H1 (cell line): ENCODE measurements at regions not wholly inside any gene's neighbourhood (a gene's known extent, or its start where the extent isn't known, plus 50 kb on each side); places are given as distances from the start of the nearest gene placed in this dataset.

Source experiments
- CTCF ChIA-PET: fragments of 300-600 bp; sonication (Branson Sonifier 250); formaldehyde crosslinking; loops from one replicate; lab custom pipeline; 2021; ENCODE audit not compliant: partially characterized antibody; lab: Charles Lee
- POLR2A ChIA-PET: fragments of 300-600 bp; sonication (Branson Sonifier 250); formaldehyde crosslinking; loops from one replicate; lab custom pipeline; 2021; ENCODE audit warnings: inconsistent platforms; ENCODE audit not compliant: partially characterized antibody; lab: Charles Lee
- DNase-seq, 2 experiments: peaks; one replicate each; pipeline versions ENCODE4 v3.0.0 to v3.0.0-alpha.2; 2010 to 2022; ENCODE audit warnings: low spot score in 2 of 2, low read depth in 1 of 2, mixed read lengths in 1 of 2
- FAIRE-seq: peaks from 2 replicates; lab custom pipeline; 2011; peaks lifted over from hg19 to GRCh38; lab: Jason Lieb, UNC
- H2AFZ ChIP-seq: 2 replicates; pipeline ENCODE4 v1.8.1; 2012; ENCODE audit warnings: low read length, inconsistent platforms
- H2AK5ac ChIP-seq: 2 replicates; pipeline ENCODE4 v1.6.1; 2013; ENCODE audit warnings: low read depth, low read length
- H2BK120ac ChIP-seq: replicated peaks from 2 replicates; pipeline ENCODE3; 2013; ENCODE audit warnings: low read depth, low read length, inconsistent platforms
- H2BK12ac ChIP-seq: 2 replicates; pipeline ENCODE4 v1.6.1; 2013; ENCODE audit warnings: low read depth, low read length
- H2BK15ac ChIP-seq: 2 replicates; pipeline ENCODE4 v1.6.1; 2013; ENCODE audit warnings: low read length
- H2BK20ac ChIP-seq: 2 replicates; pipeline ENCODE4 v1.6.1; 2013; ENCODE audit warnings: low read length
- H2BK5ac ChIP-seq: 2 replicates; pipeline ENCODE4 v1.6.1; 2013; ENCODE audit warnings: low read depth, low read length
- H3K14ac ChIP-seq: 2 replicates; pipeline ENCODE4 v1.6.1; 2013; ENCODE audit warnings: inconsistent platforms; ENCODE audit not compliant: insufficient read length
- H3K18ac ChIP-seq: 2 replicates; pipeline ENCODE4 v1.6.1; 2013; ENCODE audit warnings: low read length; ENCODE audit errors: extremely low read depth
- H3K23ac ChIP-seq: 2 replicates; pipeline ENCODE4 v1.6.1; 2013; ENCODE audit warnings: inconsistent platforms; ENCODE audit not compliant: insufficient read length
- H3K23me2 ChIP-seq: 2 replicates; pipeline ENCODE4 v1.6.1; 2013; ENCODE audit warnings: low read depth, low read length
- H3K27ac ChIP-seq: 2 replicates; pipeline ENCODE4 v1.6.1; 2011; ENCODE audit warnings: low read depth, low read length, inconsistent platforms
- H3K27me3 ChIP-seq, 4 experiments: replicated peaks in 1 of 4; 1 replicate in 1 of 4; 2 replicates in 3 of 4; pipeline versions ENCODE4 v1.6.1 to v1.8.1; 2011 to 2013; ENCODE audit warnings: low read length in 3 of 4, mild to moderate bottlenecking in 3 of 4, inconsistent platforms in 2 of 4, mixed read lengths in 2 of 4, moderate library complexity in 1 of 4; ENCODE audit not compliant: control insufficient read depth in 3 of 4, insufficient read depth in 3 of 4; ENCODE audit errors: extremely low read depth in 1 of 4
- H3K36me3 ChIP-seq, 4 experiments: 2 replicates each; pipeline versions ENCODE4 v1.6.1 to v1.8.1; 2011 to 2013; ENCODE audit warnings: mild to moderate bottlenecking in 4 of 4, low read length in 3 of 4, moderate library complexity in 2 of 4, control low read depth in 1 of 4, inconsistent platforms in 1 of 4; ENCODE audit not compliant: insufficient read depth in 4 of 4, control insufficient read depth in 2 of 4
- H3K4ac ChIP-seq: replicated peaks from 2 replicates; pipeline ENCODE3; 2013; ENCODE audit warnings: low read length, low read depth, mixed read lengths, inconsistent platforms; ENCODE audit not compliant: insufficient read length
- H3K4me1 ChIP-seq, 4 experiments: replicated peaks in 1 of 4; 1 replicate in 1 of 4; 2 replicates in 3 of 4; pipeline versions ENCODE4 v1.6.1 to v1.8.1; 2011 to 2013; ENCODE audit warnings: low read length in 3 of 4, inconsistent platforms in 2 of 4, mixed read lengths in 1 of 4; ENCODE audit not compliant: insufficient read depth in 4 of 4, control insufficient read depth in 3 of 4
- H3K4me2 ChIP-seq, 2 experiments: 2 replicates each; pipeline versions ENCODE4 v1.6.1 to v1.8.1; 2011 to 2013; ENCODE audit warnings: low read depth in 2 of 2, low read length in 2 of 2, control low read depth in 1 of 2, inconsistent platforms in 1 of 2, mild to moderate bottlenecking in 1 of 2; ENCODE audit not compliant: insufficient read depth in 1 of 2
- H3K4me3 ChIP-seq, 4 experiments: fragments of 200-600, 300-600 bp in 1 of 4; sonication (generic), shearing (Covaris generic), sonication (Bioruptor Twin) in 1 of 4; 2 replicates each; pipeline versions ENCODE4 v1.5.1 to v1.8.1; 2011 to 2016; ENCODE audit warnings: low read length in 4 of 4, low read depth in 3 of 4, control low read depth in 2 of 4, inconsistent platforms in 2 of 4, mild to moderate bottlenecking in 2 of 4, mixed read lengths in 1 of 4, moderate library complexity in 1 of 4; ENCODE audit not compliant: insufficient read depth in 2 of 4; ENCODE audit errors: extremely low read depth in 1 of 4
- H3K56ac ChIP-seq: replicated peaks from 2 replicates; pipeline ENCODE3; 2013; ENCODE audit warnings: low read depth, mild to moderate bottlenecking, mixed read lengths, low read length, inconsistent platforms; ENCODE audit not compliant: insufficient read length
- H3K79me1 ChIP-seq: 2 replicates; pipeline ENCODE4 v1.6.1; 2013; ENCODE audit warnings: low read depth, low read length, control low read depth
- H3K79me2 ChIP-seq, 2 experiments: 2 replicates each; pipeline versions ENCODE4 v1.6.1 to v1.8.1; 2012 to 2013; ENCODE audit warnings: low read length in 2 of 2, mild to moderate bottlenecking in 2 of 2, inconsistent platforms in 1 of 2; ENCODE audit not compliant: insufficient read depth in 2 of 2, control insufficient read depth in 1 of 2
- H3K9ac ChIP-seq, 4 experiments: replicated peaks in 1 of 4; 1 replicate in 1 of 4; 2 replicates in 3 of 4; pipeline versions ENCODE4 v1.6.1 to v1.8.1; 2011 to 2013; ENCODE audit warnings: low read depth in 3 of 4, low read length in 3 of 4, control low read depth in 2 of 4, mild to moderate bottlenecking in 2 of 4, moderate library complexity in 2 of 4, inconsistent platforms in 1 of 4; ENCODE audit errors: extremely low read depth in 1 of 4
- H3K9me3 ChIP-seq, 2 experiments: 2 replicates each; pipeline versions ENCODE4 v1.6.1 to v1.8.1; 2012 to 2013; ENCODE audit warnings: mild to moderate bottlenecking in 2 of 2, moderate library complexity in 2 of 2, control low read depth in 1 of 2, inconsistent platforms in 1 of 2, low read depth in 1 of 2, low read length in 1 of 2, mixed read lengths in 1 of 2; ENCODE audit not compliant: insufficient read depth in 2 of 2
- H4K20me1 ChIP-seq, 2 experiments: replicated peaks in 1 of 2; 2 replicates each; pipeline versions ENCODE3 to v1.8.1; 2011 to 2013; ENCODE audit warnings: inconsistent platforms in 2 of 2, low read length in 2 of 2, mild to moderate bottlenecking in 1 of 2; ENCODE audit not compliant: insufficient read depth in 2 of 2, control insufficient read depth in 1 of 2
- H4K5ac ChIP-seq: 2 replicates; pipeline ENCODE4 v1.6.1; 2013; ENCODE audit warnings: low read length, low read depth, mixed read lengths, inconsistent platforms; ENCODE audit not compliant: insufficient read length
- H4K8ac ChIP-seq: 2 replicates; pipeline ENCODE4 v1.8.0; 2013; ENCODE audit warnings: mild to moderate bottlenecking, moderate library complexity, low read length, inconsistent platforms; ENCODE audit not compliant: insufficient read depth; ENCODE audit errors: extremely low read depth
- H4K91ac ChIP-seq: replicated peaks from 2 replicates; pipeline ENCODE3; 2013; ENCODE audit warnings: low read length, mixed read lengths, inconsistent platforms; ENCODE audit not compliant: insufficient read length
- ASH2L ChIP-seq: fragments of 200-600, 300-600 bp; sonication (generic); IDR thresholded peaks from one replicate; pipeline ENCODE4 v1.7.1; 2017; ENCODE audit warnings: low read length
- BRCA1 ChIP-seq: IDR thresholded peaks from 2 replicates; pipeline ENCODE4 v1.6.1; 2012; ENCODE audit warnings: low read depth, low read length, improper control_type of control experiment
- CTBP2 ChIP-seq: IDR thresholded peaks from 2 replicates; pipeline ENCODE4 v1.7.0; 2011; ENCODE audit warnings: borderline replicate concordance, mild to moderate bottlenecking, moderate library complexity, mixed read lengths, low read length; ENCODE audit not compliant: insufficient read depth, insufficient read length
- KDM4A ChIP-seq: IDR thresholded peaks from one replicate; pipeline ENCODE4 v1.7.1; 2012; ENCODE audit warnings: low read depth, mild to moderate bottlenecking, moderate library complexity, low read length, inconsistent platforms; ENCODE audit not compliant: severe bottlenecking
- NANOG ChIP-seq: IDR thresholded peaks from 2 replicates; pipeline ENCODE4 v1.6.1; 2011; ENCODE audit warnings: low read length, low read depth, mild to moderate bottlenecking, inconsistent platforms; ENCODE audit not compliant: insufficient read depth, poor library complexity, severe bottlenecking
- POLR2A ChIP-seq, 2 experiments: IDR thresholded peaks; 1 replicate in 1 of 2; 2 replicates in 1 of 2; pipeline ENCODE4 v1.6.1; 2011; ENCODE audit warnings: low read depth in 2 of 2, low read length in 2 of 2, mild to moderate bottlenecking in 2 of 2; ENCODE audit errors: control extremely low read depth in 1 of 2
- POLR2AphosphoS5 ChIP-seq: IDR thresholded peaks from 2 replicates; pipeline ENCODE4 v1.6.1; 2011; ENCODE audit warnings: low read depth, low read length
- RNF2 ChIP-seq: fragments of 200-900, 300-1000 bp; sonication (generic); IDR thresholded peaks from 2 replicates; pipeline ENCODE4 v1.7.1; 2016; ENCODE audit warnings: borderline replicate concordance, low read depth, mild to moderate bottlenecking, antibody characterized with exemption, low read length; ENCODE audit not compliant: poor library complexity, severe bottlenecking; ENCODE audit errors: missing control alignments
- SIN3A ChIP-seq, 2 experiments: IDR thresholded peaks in 1 of 2; conservative IDR thresholded peaks in 1 of 2; 2 replicates each; pipeline ENCODE4 v1.6.1; 2011 to 2012; ENCODE audit warnings: low read length in 2 of 2, improper control_type of control experiment in 1 of 2, low read depth in 1 of 2, mild to moderate bottlenecking in 1 of 2
- SUZ12 ChIP-seq: fragments of 200-600 bp; sonication (generic); IDR thresholded peaks from 2 replicates; pipeline ENCODE4 v1.6.1; 2012; ENCODE audit warnings: mild to moderate bottlenecking, inconsistent platforms, low read length, moderate library complexity, mixed read lengths
- TAF7 ChIP-seq: optimal IDR thresholded peaks from 2 replicates; pipeline ENCODE3; 2011; ENCODE audit warnings: low read depth, mild to moderate bottlenecking, inconsistent platforms, low read length, moderate library complexity, borderline replicate concordance
- TBP ChIP-seq: IDR thresholded peaks from 2 replicates; pipeline ENCODE4 v1.6.1; 2011; ENCODE audit warnings: low read depth, low read length, improper control_type of control experiment
- TCF12 ChIP-seq: IDR thresholded peaks from 2 replicates; pipeline ENCODE4 v1.6.1; 2011; ENCODE audit warnings: low read depth, mild to moderate bottlenecking, low read length
- YY1 ChIP-seq: IDR thresholded peaks from 2 replicates; pipeline ENCODE4 v1.6.1; 2011; ENCODE audit warnings: low read depth, mild to moderate bottlenecking, low read length
- WGBS, 2 experiments: shearing (Covaris generic) in 1 of 2; methylation state at CpG; one replicate each; pipeline versions ENCODE4 v1.1.6 to v1.1.7; 2013 to 2015; ENCODE audit warnings: low lambda C conversion rate in 2 of 2, mixed read lengths in 2 of 2, inconsistent platforms in 1 of 2, low coverage in 1 of 2, missing lambda C conversion rate in 1 of 2; ENCODE audit not compliant: insufficient replicate concordance in 2 of 2, insufficient coverage in 1 of 2, insufficient read length in 1 of 2; ENCODE audit errors: extremely low coverage in 1 of 2, missing lambda C conversion rate in 1 of 2; 5-methylcytosine and 5-hydroxymethylcytosine counted together
- TF ChIP-seq, protein P1 (sequence below): IDR thresholded peaks from 2 replicates; pipeline ENCODE4 v1.6.1; 2012; ENCODE audit warnings: inconsistent platforms

GRCh38 chr14:27557445-27557844 lies 959.6 kb upstream of the NOVA1 start:
- no peak overlapping the region for H3K4me3 ChIP-seq
- H2BK120ac ChIP-seq, result no peak overlapping the region
- H4K8ac ChIP-seq, result no peak overlapping the region
- DNase-seq, result no peak
- H3K36me3 ChIP-seq, result no peaks in the 10 kb centered on the region
- no peaks in the 10 kb centered on the region for H3K27me3 ChIP-seq
- no peaks in the 10 kb centered on the region for H3K79me2 ChIP-seq
- H4K5ac ChIP-seq, result no peak overlapping the region
- POLR2A ChIA-PET, result no interaction called here
- no peak overlapping the region for H2BK15ac ChIP-seq
- no peak overlapping the region for H2AK5ac ChIP-seq
- TF ChIP-seq SIN3A (conservative IDR thresholded peaks at IDR 0.05 in 1 of 2, IDR thresholded peaks at IDR 0.05 in 1 of 2; ENCODE audit: low read depth in 1 of 2, low read length in 2 of 2), result no peak
- TF ChIP-seq TBP, result no peak
- TF ChIP-seq TCF12, result no peak
- TF ChIP-seq BRCA1, result no peak
- TF ChIP-seq RNF2, result no peak
- TF ChIP-seq, protein P1, sequence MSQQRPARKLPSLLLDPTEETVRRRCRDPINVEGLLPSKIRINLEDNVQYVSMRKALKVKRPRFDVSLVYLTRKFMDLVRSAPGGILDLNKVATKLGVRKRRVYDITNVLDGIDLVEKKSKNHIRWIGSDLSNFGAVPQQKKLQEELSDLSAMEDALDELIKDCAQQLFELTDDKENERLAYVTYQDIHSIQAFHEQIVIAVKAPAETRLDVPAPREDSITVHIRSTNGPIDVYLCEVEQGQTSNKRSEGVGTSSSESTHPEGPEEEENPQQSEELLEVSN, result no peak
- no peak for TF ChIP-seq SUZ12
- TF ChIP-seq ASH2L, result no peak
- TF ChIP-seq KDM4A, result no peak
- TF ChIP-seq TAF7, result no peak
- no peak for TF ChIP-seq POLR2AphosphoS5
- no peak for TF ChIP-seq NANOG
- no peak for TF ChIP-seq CTBP2
- TF ChIP-seq YY1, result no peak
- no peak for TF ChIP-seq POLR2A (IDR thresholded peaks at IDR 0.05; ENCODE audit: control extremely low read depth in 1 of 2, low read depth in 2 of 2, low read length in 2 of 2)
- H3K9ac ChIP-seq, result no peak overlapping the region
- no peaks in the 10 kb centered on the region for H3K79me1 ChIP-seq
- H4K20me1 ChIP-seq, result no peaks in the 10 kb centered on the region
- no peak overlapping the region for H2AFZ ChIP-seq
- no peaks in the 10 kb centered on the region for H3K4me1 ChIP-seq
- H3K4me2 ChIP-seq, result no peak overlapping the region
- no peaks in the 10 kb centered on the region for H3K23me2 ChIP-seq
- H2BK12ac ChIP-seq, result no peak overlapping the region
- no peak overlapping the region for H4K91ac ChIP-seq
- CTCF ChIA-PET, result no interaction called here
- no peak overlapping the region for H2BK5ac ChIP-seq
- H3K56ac ChIP-seq, result no peak overlapping the region
- H3K27ac ChIP-seq, result no peak overlapping the region
- no peak overlapping the region for H3K4ac ChIP-seq
- no peak overlapping the region for H3K14ac ChIP-seq
- no peak overlapping the region for H3K18ac ChIP-seq
- no peak overlapping the region for H3K23ac ChIP-seq
- no peak for FAIRE-seq
- no peaks in the 10 kb centered on the region for H3K9me3 ChIP-seq
- 92% methylated on average over 2 of the region's 2 CpGs; no CpG with 5 or more reads in 1 of the 2 experiments for WGBS, 2 experiments
- no peak overlapping the region for H2BK20ac ChIP-seq
